GM06990 (cell line): ENCODE measurements at regions not wholly inside any gene's neighbourhood (a gene's known extent, or its start where the extent isn't known, plus 50 kb on each side); places are given as distances from the start of the nearest gene placed in this dataset.
"Not testable (repeated sequence)": the region's sequence is repeated elsewhere in the genome, so short reads cannot be mapped to it uniquely, and the experiment has no call there.

Source experiments
- DNase-seq: peaks from one replicate; pipeline ENCODE4 v3.0.0-alpha.2; 2011; ENCODE audit not compliant: insufficient read length; ENCODE audit errors: extremely low read depth
- H3K27me3 ChIP-seq: replicated peaks from 2 replicates; pipeline ENCODE4 v1.6.0; 2011; ENCODE audit warnings: low read length; ENCODE audit not compliant: control insufficient read depth, insufficient read depth
- H3K36me3 ChIP-seq: 2 replicates; pipeline ENCODE4 v1.5.1; 2011; ENCODE audit warnings: low read length; ENCODE audit not compliant: control insufficient read depth, insufficient read depth
- H3K4me3 ChIP-seq: replicated peaks from 2 replicates; pipeline ENCODE4 v1.5.1; 2011; ENCODE audit warnings: low read depth, mild to moderate bottlenecking, control low read depth, low read length
- TF ChIP-seq, protein P1 (sequence below): IDR thresholded peaks from 2 replicates; pipeline ENCODE4 v1.5.1; 2011; ENCODE audit warnings: low read length, control low read depth, mild to moderate bottlenecking, inconsistent platforms; ENCODE audit not compliant: insufficient read depth, poor library complexity, severe bottlenecking

DNA sequence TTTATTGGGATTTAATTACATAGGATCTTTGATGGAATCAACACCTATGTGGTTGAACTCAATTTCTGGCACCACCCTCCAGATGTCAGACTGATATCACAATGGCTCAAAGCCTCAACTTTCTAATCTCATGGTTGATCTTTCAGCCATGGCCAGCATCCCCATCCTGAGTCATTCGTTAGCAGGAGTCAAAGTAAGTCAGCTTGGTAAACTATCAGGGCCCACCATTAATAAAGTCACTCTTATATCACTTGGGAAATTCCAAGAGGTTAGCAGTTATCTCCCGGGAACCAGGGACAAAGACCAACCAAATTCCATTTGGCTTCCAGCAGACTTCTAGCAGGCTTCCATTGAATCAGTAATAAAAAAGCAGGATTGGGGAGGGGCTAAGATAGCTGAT lies 50.7 kb upstream of the TNFSF4 start:
- no peak for DNase-seq
- no peak overlapping the region for H3K4me3 ChIP-seq
- TF ChIP-seq, protein P1, sequence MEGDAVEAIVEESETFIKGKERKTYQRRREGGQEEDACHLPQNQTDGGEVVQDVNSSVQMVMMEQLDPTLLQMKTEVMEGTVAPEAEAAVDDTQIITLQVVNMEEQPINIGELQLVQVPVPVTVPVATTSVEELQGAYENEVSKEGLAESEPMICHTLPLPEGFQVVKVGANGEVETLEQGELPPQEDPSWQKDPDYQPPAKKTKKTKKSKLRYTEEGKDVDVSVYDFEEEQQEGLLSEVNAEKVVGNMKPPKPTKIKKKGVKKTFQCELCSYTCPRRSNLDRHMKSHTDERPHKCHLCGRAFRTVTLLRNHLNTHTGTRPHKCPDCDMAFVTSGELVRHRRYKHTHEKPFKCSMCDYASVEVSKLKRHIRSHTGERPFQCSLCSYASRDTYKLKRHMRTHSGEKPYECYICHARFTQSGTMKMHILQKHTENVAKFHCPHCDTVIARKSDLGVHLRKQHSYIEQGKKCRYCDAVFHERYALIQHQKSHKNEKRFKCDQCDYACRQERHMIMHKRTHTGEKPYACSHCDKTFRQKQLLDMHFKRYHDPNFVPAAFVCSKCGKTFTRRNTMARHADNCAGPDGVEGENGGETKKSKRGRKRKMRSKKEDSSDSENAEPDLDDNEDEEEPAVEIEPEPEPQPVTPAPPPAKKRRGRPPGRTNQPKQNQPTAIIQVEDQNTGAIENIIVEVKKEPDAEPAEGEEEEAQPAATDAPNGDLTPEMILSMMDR, result no peak
- no peaks in the 10 kb centered on the region for H3K36me3 ChIP-seq
- no peaks in the 10 kb centered on the region for H3K27me3 ChIP-seq

DNA sequence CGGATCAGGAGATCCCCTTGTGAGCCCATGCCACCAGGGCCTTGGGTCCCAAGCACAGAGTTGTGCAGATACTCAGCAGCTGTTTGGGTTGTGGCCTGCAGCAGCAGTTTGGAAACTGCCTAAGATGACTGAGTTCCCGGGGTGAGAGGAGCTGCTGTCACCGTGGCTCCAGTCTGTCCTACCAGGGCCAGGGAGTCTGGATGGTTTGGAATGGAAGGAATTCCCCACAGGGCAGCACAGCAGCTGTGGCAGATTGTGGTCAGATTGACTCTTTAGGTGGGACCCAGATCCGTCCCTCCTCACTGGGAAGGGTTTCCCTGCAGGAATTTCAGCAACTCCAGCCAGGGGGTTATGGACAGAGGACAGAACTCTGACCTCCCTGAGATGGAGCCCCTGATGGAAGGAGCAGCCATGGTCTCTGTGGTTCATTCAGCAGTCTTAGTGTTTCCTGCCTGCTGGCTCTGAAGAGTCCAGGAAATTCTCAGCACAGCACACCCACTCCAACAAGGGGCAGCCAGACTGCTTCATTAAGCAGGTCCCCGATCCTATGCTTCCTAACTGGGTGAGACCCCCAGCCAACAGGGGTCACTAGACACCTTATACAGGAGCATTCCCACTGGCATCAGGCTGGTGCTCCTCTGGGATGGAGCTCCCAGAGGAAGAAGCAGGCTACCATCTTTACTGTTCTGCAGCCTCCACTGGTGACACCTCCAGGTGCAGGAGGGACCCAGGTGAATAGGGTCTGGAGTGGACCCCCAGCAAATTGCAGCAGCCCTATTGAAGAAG lies 51.5 kb upstream of the TNFSF4 start:
- H3K36me3 ChIP-seq, result no peaks in the 10 kb centered on the region
- TF ChIP-seq, protein P1, result no peak
- no peaks in the 10 kb centered on the region for H3K27me3 ChIP-seq
- no peak for DNase-seq
- H3K4me3 ChIP-seq, result no peak overlapping the region

DNA sequence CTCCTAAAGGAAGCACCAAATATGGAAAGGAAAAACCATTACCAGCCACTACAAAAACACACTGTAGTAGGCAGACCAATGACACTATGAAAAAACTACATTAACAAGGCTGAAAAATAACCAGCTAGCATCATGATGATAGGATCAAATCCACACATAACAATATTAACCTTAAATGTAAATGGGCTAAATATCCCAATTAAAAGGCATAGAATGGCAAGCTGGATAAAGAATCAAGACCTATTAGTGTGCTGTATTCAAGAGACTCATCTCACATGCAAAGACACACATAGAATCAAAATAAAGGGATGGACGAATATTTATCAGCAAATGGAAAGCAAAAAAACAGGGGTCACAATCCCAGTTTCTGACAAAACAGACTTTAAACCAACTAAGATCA lies 53.2 kb upstream of the TNFSF4 start:
- not testable (repeated sequence) for H3K4me3 ChIP-seq, DNase-seq, H3K36me3 ChIP-seq, H3K27me3 ChIP-seq

DNA sequence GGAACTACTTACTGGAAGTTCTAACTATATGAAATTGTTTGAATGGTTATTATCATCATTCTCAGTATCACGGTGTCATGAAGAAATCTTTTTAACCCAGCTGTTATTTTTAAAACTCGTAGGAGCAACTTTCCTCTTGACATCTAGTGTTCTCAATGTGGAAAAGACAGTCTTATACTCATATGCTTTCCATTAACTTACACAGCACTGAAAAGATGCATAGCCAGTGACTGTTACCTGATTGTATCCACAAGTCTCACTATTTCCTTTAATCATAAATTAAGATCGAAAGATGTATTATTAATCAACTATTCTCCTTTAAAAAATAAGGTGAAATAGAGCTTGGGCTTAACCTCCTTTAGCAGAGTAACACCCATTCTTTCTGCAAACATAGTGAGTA lies 59.7 kb upstream of the TNFSF4 start:
- Histone ChIP-seq H3K4me3 (no peak overlapping the region), H3K27me3 (no peaks in the 10 kb centered on the region), H3K36me3 (no peaks in the 10 kb centered on the region)
- TF ChIP-seq, protein P1, result no peak
- DNase-seq, result no peak

DNA sequence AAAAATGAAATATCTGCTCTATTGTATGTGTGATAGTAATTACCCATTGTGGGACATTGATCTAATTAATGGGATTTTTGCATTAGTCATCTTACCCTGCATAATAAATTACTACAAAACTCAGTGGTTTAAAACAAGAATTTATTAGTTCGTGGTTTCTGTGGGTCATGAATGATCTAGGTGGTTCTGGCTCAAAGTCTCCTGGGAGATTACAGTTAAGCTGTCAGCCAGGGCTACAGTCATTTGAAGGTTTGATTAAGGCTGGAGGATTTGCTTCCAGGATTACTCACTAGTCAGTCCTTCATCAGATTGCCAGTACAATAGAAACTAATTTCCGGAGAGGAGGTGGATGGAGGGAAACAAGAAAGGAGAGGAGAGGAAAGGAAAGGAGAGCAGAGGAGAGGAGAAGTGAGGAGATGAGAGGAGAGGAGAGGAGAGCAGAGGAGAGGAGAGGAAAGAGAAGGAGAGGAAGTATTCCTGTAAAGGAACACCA lies 60.4 kb upstream of the TNFSF4 start:
- TF ChIP-seq, protein P1, result no peak
- H3K36me3 ChIP-seq, result no peaks in the 10 kb centered on the region
- H3K27me3 ChIP-seq, result no peaks in the 10 kb centered on the region
- DNase-seq, result peak; percentile 24
- H3K4me3 ChIP-seq, result no peak overlapping the region

DNA sequence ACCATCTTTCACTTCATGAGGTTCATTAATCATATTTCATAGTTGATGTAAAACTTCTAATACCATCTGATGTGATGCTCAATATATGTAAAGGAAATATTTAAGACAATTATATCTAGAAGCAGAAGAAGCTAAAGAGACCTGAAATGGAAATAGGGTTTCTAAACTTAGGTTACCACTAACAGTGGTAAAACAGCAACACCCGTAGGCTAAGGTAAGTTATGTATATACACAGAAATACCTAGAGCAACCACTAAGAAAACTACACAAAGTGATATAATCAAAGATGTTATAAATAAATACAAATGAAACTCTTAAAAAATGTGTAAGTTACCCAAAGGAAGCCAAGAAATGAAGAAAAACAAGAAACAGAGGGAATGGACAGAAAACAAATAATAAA lies 61.1 kb upstream of the TNFSF4 start:
- no peak for DNase-seq
- TF ChIP-seq, protein P1, result no peak

More for the DNA sequence above, 61.1 kb upstream of the TNFSF4 start:
- Histone ChIP-seq H3K36me3 (no peaks in the 10 kb centered on the region), H3K4me3 (no peak overlapping the region), H3K27me3 (no peaks in the 10 kb centered on the region)
